ENCODE measurements at regions not wholly inside any gene's neighbourhood (a gene's known extent, or its start where the extent isn't known, plus 50 kb on each side); places are given as distances from the start of the nearest gene placed in this dataset.
"Not testable (repeated sequence)": the region's sequence is repeated elsewhere in the genome, so short reads cannot be mapped to it uniquely, and the experiment has no call there.

- Histone ChIP-seq H3K36me3 (ENCODE audit: insufficient read depth, low read length, poor library complexity, severe bottlenecking) (no peaks in the 10 kb centered on the region), H3K27me3 (replicated peaks; ENCODE audit: insufficient read depth, low read depth, low read length, poor library complexity) (peaks cover 12% of the 10 kb centered on the region), H3K9me3 (ENCODE audit: low read depth, low read length, poor library complexity, severe bottlenecking) (no peaks in the 10 kb centered on the region), H3K27ac (ENCODE audit: low read depth, low read length, poor library complexity, severe bottlenecking) (no peak overlapping the region), H3K4me3 (ENCODE audit: low read depth, low read length, poor library complexity, severe bottlenecking) (no peak overlapping the region), H3K4me1 (ENCODE audit: insufficient read depth, low read length, poor library complexity, severe bottlenecking) (no peaks in the 10 kb centered on the region)
- POLR2A ChIA-PET (ENCODE audit: low non-redundant PET) = no interaction called here
- intact Hi-C loops (cut with micrococcal nuclease; ENCODE audit: unreplicated experiment) = loop anchor here (5.0 kb wide), 1 partner anchor 47 kb away; no protein-coding TSS in a partner anchor
- BruUV-seq (replicated peaks) = no TSS peak
- no peak for TF ChIP-seq EZH2 (IDR thresholded peaks at IDR 0.05; ENCODE audit: borderline replicate concordance, low read depth, low read length, poor library complexity, severe bottlenecking)
- TF ChIP-seq, protein P1, sequence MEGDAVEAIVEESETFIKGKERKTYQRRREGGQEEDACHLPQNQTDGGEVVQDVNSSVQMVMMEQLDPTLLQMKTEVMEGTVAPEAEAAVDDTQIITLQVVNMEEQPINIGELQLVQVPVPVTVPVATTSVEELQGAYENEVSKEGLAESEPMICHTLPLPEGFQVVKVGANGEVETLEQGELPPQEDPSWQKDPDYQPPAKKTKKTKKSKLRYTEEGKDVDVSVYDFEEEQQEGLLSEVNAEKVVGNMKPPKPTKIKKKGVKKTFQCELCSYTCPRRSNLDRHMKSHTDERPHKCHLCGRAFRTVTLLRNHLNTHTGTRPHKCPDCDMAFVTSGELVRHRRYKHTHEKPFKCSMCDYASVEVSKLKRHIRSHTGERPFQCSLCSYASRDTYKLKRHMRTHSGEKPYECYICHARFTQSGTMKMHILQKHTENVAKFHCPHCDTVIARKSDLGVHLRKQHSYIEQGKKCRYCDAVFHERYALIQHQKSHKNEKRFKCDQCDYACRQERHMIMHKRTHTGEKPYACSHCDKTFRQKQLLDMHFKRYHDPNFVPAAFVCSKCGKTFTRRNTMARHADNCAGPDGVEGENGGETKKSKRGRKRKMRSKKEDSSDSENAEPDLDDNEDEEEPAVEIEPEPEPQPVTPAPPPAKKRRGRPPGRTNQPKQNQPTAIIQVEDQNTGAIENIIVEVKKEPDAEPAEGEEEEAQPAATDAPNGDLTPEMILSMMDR (conservative IDR thresholded peaks at IDR 0.05; ENCODE audit: low read depth, low read length) = no peak
- CTCF ChIA-PET = no interaction called here
- no peak for DNase-seq (ENCODE audit: low spot score)
Observed at GRCh38 chr21:32828908-32829307, 57.4 kb upstream of the PAXBP1 start.

DNA sequence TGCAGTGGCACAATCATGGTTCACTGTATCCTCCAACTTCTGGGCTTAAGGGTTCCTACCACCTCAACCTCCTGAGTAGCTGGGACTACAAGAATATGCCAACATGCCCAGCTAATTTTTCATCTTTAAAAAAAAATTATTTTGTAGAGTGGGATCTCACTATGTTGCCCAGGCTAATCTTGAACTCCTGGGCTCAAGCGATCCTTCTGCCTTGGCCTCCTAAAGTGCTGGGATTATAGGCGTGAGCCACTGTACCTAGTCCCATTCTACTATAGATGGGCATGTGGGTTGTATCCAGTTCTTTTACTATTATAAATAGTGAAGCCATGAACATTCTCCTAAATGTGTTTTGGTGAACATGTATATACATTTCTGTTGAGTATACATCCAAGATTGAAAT, 57.9 kb upstream of the PAXBP1 start:
- POLR2A ChIA-PET (ENCODE audit: low non-redundant PET) = interaction anchor here (0.5 kb wide), 1 partner anchor 58 kb away, joined by 12 read pairs; the partner anchor contains the start of gene PAXBP1
- CTCF ChIA-PET = no interaction called here
- no peak for TF ChIP-seq EZH2 (IDR thresholded peaks at IDR 0.05; ENCODE audit: borderline replicate concordance, low read depth, low read length, poor library complexity, severe bottlenecking)
- TF ChIP-seq, protein P1 (conservative IDR thresholded peaks at IDR 0.05; ENCODE audit: low read depth, low read length) = no peak
- Histone ChIP-seq H3K36me3 (ENCODE audit: insufficient read depth, low read length, poor library complexity, severe bottlenecking) (no peaks in the 10 kb centered on the region), H3K4me1 (ENCODE audit: insufficient read depth, low read length, poor library complexity, severe bottlenecking) (no peaks in the 10 kb centered on the region), H3K27ac (ENCODE audit: low read depth, low read length, poor library complexity, severe bottlenecking) (no peak overlapping the region), H3K9me3 (ENCODE audit: low read depth, low read length, poor library complexity, severe bottlenecking) (no peaks in the 10 kb centered on the region), H3K4me3 (ENCODE audit: low read depth, low read length, poor library complexity, severe bottlenecking) (no peak overlapping the region), H3K27me3 (replicated peaks; ENCODE audit: insufficient read depth, low read depth, low read length, poor library complexity) (peaks cover 17% of the 10 kb centered on the region)
- no TSS peak for BruUV-seq (replicated peaks)
- no peak for DNase-seq (ENCODE audit: low spot score)
- intact Hi-C loops (cut with micrococcal nuclease; ENCODE audit: unreplicated experiment) = loop anchor here (5.0 kb wide), 1 partner anchor 47 kb away; no protein-coding TSS in a partner anchor

- DNase-seq (ENCODE audit: low spot score); H3K36me3 ChIP-seq (ENCODE audit: insufficient read depth, low read length, poor library complexity, severe bottlenecking); H3K9me3 ChIP-seq (ENCODE audit: low read depth, low read length, poor library complexity, severe bottlenecking); POLR2A ChIA-PET (ENCODE audit: low non-redundant PET); H3K27ac ChIP-seq (ENCODE audit: low read depth, low read length, poor library complexity, severe bottlenecking); H3K4me1 ChIP-seq (ENCODE audit: insufficient read depth, low read length, poor library complexity, severe bottlenecking); H3K4me3 ChIP-seq (ENCODE audit: low read depth, low read length, poor library complexity, severe bottlenecking); BruUV-seq (replicated peaks): not testable (repeated sequence)
- CTCF ChIA-PET = interaction anchor here (0.6 kb wide), 2 partner anchors 8 to 761 kb away, joined by 6 to 9 read pairs; no protein-coding TSS in a partner anchor
- H3K27me3 ChIP-seq (replicated peaks; ENCODE audit: insufficient read depth, low read depth, low read length, poor library complexity) = peaks cover 31% of the 10 kb centered on the region
- intact Hi-C loops (cut with micrococcal nuclease; ENCODE audit: unreplicated experiment) = loop anchor here (5.0 kb wide), 1 partner anchor 616 kb away; no protein-coding TSS in a partner anchor
Observed at GRCh38 chr21:32831779-32832178, 60.2 kb upstream of the PAXBP1 start.

Measured in A673 (cell line).